B cell (primary cell): ENCODE measurements at regions not wholly inside any gene's neighbourhood (a gene's known extent, or its start where the extent isn't known, plus 50 kb on each side); places are given as distances from the start of the nearest gene placed in this dataset.

Experiments
- ATAC-seq: fragments of 200-7000 bp; cut with Tn5 transposase; one replicate; pipeline ENCODE4 v1.10.0; 2021; ENCODE audit warnings: low read depth, mild to moderate bottlenecking, moderate number of reproducible peaks, moderate library complexity
- CTCF ChIA-PET: fragments of 350-600 bp; sonication (Branson Sonifier 250); formaldehyde crosslinking; loops from one replicate; lab custom pipeline; 2021; ENCODE audit warnings: antibody characterized with exemption, inconsistent platforms; lab: Charles Lee
- POLR2A ChIA-PET: fragments of 350-600 bp; sonication (Branson Sonifier 250); formaldehyde crosslinking; loops from one replicate; lab custom pipeline; 2021; ENCODE audit warnings: antibody characterized with exemption; lab: Charles Lee
- DNase-seq: peaks from one replicate; pipeline ENCODE4 v3.0.0; 2013
- H2AFZ ChIP-seq: 2 replicates; pipeline ENCODE4 v1.6.1; 2012; ENCODE audit warnings: mild to moderate bottlenecking, low read depth, low read length; ENCODE audit not compliant: insufficient read depth, poor library complexity, severe bottlenecking
- H3K27ac ChIP-seq, 2 donors: 1 replicate in 1 of 2; 2 replicates in 1 of 2; pipeline ENCODE4 v1.5.1; 2012 to 2013; ENCODE audit warnings: low read length in 2 of 2, mild to moderate bottlenecking in 2 of 2, moderate library complexity in 1 of 2
- H3K27me3 ChIP-seq, 4 experiments: fragments of 200-600 bp in 1 of 4; sonication (generic) in 1 of 4; replicated peaks in 1 of 4; 1 replicate in 2 of 4; 2 replicates in 2 of 4; pipeline versions ENCODE4 v1.6.1 to v1.7.0; 2013 to 2016; ENCODE audit warnings: low read length in 3 of 4, mild to moderate bottlenecking in 2 of 4, mixed read lengths in 1 of 4, moderate library complexity in 1 of 4; ENCODE audit not compliant: insufficient read depth in 4 of 4, control insufficient read depth in 3 of 4; ENCODE audit errors: control extremely low read depth in 1 of 4
- H3K36me3 ChIP-seq, 2 experiments: replicated peaks in 1 of 2; 1 replicate in 1 of 2; 2 replicates in 1 of 2; pipeline versions ENCODE4 v1.6.1 to v1.7.1; 2013; ENCODE audit warnings: low read length in 1 of 2; ENCODE audit not compliant: insufficient read depth in 2 of 2, control insufficient read depth in 1 of 2; ENCODE audit errors: control extremely low read depth in 1 of 2, extremely low read depth in 1 of 2
- H3K4me1 ChIP-seq, 2 donors: fragments of 200-600 bp in 1 of 2; sonication (generic) in 1 of 2; 1 replicate in 1 of 2; 2 replicates in 1 of 2; pipeline versions ENCODE4 v1.5.1 to v1.6.1; 2013 to 2017; ENCODE audit warnings: low read length in 2 of 2; ENCODE audit not compliant: control insufficient read depth in 2 of 2, insufficient read depth in 2 of 2
- H3K4me2 ChIP-seq: replicated peaks from 2 replicates; pipeline ENCODE3; 2012; ENCODE audit warnings: mild to moderate bottlenecking, low read depth, low read length; ENCODE audit not compliant: poor library complexity, severe bottlenecking
- H3K4me3 ChIP-seq, 5 experiments: fragments of 200-600 bp in 1 of 5; sonication (generic) in 1 of 5; 1 replicate in 3 of 5; 2 replicates in 2 of 5; pipeline versions ENCODE4 v1.5.1 to v1.7.0; 2011 to 2016; ENCODE audit warnings: low read length in 4 of 5, mild to moderate bottlenecking in 4 of 5, low read depth in 2 of 5, control low read depth in 1 of 5, moderate library complexity in 1 of 5; ENCODE audit not compliant: insufficient read depth in 1 of 5; ENCODE audit errors: control extremely low read depth in 1 of 5, extremely low read depth in 1 of 5
- H3K79me2 ChIP-seq: fragments of 200-600 bp; sonication (generic); one replicate; pipeline ENCODE4 v1.6.0; 2016; ENCODE audit warnings: low read length; ENCODE audit not compliant: control insufficient read depth, insufficient read depth
- H3K9ac ChIP-seq: fragments of 200-600 bp; sonication (generic); 2 replicates; pipeline ENCODE4 v1.6.1; 2017; ENCODE audit warnings: mild to moderate bottlenecking, low read length, moderate library complexity
- H3K9me3 ChIP-seq, 3 donors: one replicate each; pipeline versions ENCODE4 v1.6.1 to v1.7.1; 2013; ENCODE audit warnings: low read length in 2 of 3; ENCODE audit not compliant: control insufficient read depth in 2 of 3, insufficient read depth in 1 of 3; ENCODE audit errors: control extremely low read depth in 1 of 3
- H4K20me1 ChIP-seq: 2 replicates; pipeline ENCODE4 v1.6.0; 2012; ENCODE audit warnings: mild to moderate bottlenecking, low read length; ENCODE audit not compliant: insufficient read depth, control insufficient read depth, poor library complexity, severe bottlenecking
- H3K27ac Mint-ChIP-seq: one replicate; pipeline ENCODE4 v1.8.0; 2021; ENCODE audit warnings: mixed read lengths
- H3K27me3 Mint-ChIP-seq: one replicate; pipeline ENCODE4 v1.8.0; 2021; ENCODE audit warnings: mixed read lengths
- H3K4me1 Mint-ChIP-seq: one replicate; pipeline ENCODE4 v1.8.0; 2021; ENCODE audit warnings: mixed read lengths
- H3K4me3 Mint-ChIP-seq: one replicate; pipeline ENCODE4 v1.8.0; 2021; ENCODE audit warnings: mixed read lengths
- H3K9me3 Mint-ChIP-seq: one replicate; pipeline ENCODE4 v1.8.0; 2022; ENCODE audit warnings: mixed read lengths; ENCODE audit not compliant: insufficient read depth
- CTCF ChIP-seq: fragments of 200-600 bp; IDR thresholded peaks from one replicate; pipeline ENCODE4 v1.8.0; 2022; ENCODE audit warnings: antibody characterized with exemption, mild to moderate bottlenecking
- EZH2 ChIP-seq: IDR thresholded peaks from 2 replicates; pipeline ENCODE4 v1.6.1; 2012; ENCODE audit warnings: borderline replicate concordance, low read depth, mild to moderate bottlenecking, moderate library complexity, low read length; ENCODE audit not compliant: insufficient read depth, poor library complexity, severe bottlenecking
- WGBS: methylation state at CpG from one replicate; pipeline ENCODE4 v1.1.5; 2013; ENCODE audit warnings: missing lambda C conversion rate; ENCODE audit not compliant: insufficient coverage; 5-methylcytosine and 5-hydroxymethylcytosine counted together
- intact Hi-C: fragments of 100-400 bp; cut with micrococcal nuclease; formaldehyde crosslinking; loops from one replicate; pipeline ENCODE4 v1.10.0; 2022

DNA sequence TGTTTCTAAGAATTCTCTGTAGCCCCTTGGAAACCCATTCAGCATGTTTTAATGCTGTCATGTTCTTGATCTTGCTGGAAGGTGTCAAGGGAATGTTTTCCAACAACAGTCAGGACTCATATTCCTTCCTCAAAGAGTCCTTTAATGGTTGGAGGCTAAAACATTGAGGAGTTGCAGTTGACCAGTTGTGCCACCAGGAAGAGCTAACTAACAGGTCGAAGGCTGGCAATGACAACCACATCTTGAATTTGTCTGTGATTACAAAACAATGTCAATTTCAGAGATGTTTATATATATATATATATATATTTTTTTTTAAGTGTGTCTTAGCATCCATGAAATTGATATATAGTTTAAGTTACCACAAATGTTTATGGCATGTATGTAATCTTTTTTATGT, 151.5 kb downstream of the INO80D start:
- no peaks in the 10 kb centered on the region for H4K20me1 ChIP-seq
- H2AFZ ChIP-seq = no peak overlapping the region
- peaks cover 0 to 2% (median 0%) of the 10 kb centered on the region in 4 experiments for H3K27me3 ChIP-seq
- Mint-ChIP-seq H3K27me3 (peaks cover 4% of the 10 kb centered on the region), H3K27ac (no peak overlapping the region), H3K4me1 (no peaks in the 10 kb centered on the region), H3K9me3 (no peaks in the 10 kb centered on the region), H3K4me3 (no peak overlapping the region)
- ChIA-PET CTCF (interaction anchor here (0.6 to 2.6 kb wide), 3 partner anchors 13 to 78 kb away, joined by 4 to 18 read pairs (median 5); no protein-coding TSS in a partner anchor), POLR2A (no interaction called here)
- no peak overlapping the region for H3K4me2 ChIP-seq
- no peaks in the 10 kb centered on the region for H3K79me2 ChIP-seq
- intact Hi-C loops = no loop called here
- no peaks in the 10 kb centered on the region for H3K36me3 ChIP-seq
- no peak for TF ChIP-seq CTCF
- no peak for TF ChIP-seq EZH2
- WGBS = no CpG with 5 or more reads among the region's 1 CpG
- no peak overlapping the region for H3K27ac ChIP-seq
- DNase-seq (no peak), ATAC-seq (no peak)
- H3K9me3 ChIP-seq = peaks cover 0 to 3% (median 0%) of the 10 kb centered on the region in 3 donors
- no peak overlapping the region for H3K4me3 ChIP-seq
- no peak overlapping the region for H3K9ac ChIP-seq
- H3K4me1 ChIP-seq = no peaks in the 10 kb centered on the region

- no peaks in the 10 kb centered on the region for H3K9me3 Mint-ChIP-seq
- DNase-seq (no peak), ATAC-seq (no peak)
- Histone ChIP-seq H4K20me1 (no peaks in the 10 kb centered on the region), H3K4me3 (no peak overlapping the region), H3K4me1 (no peaks in the 10 kb centered on the region), H3K36me3 (no peaks in the 10 kb centered on the region), H3K9me3 (peaks cover 0 to 3% (median 0%) of the 10 kb centered on the region in 3 donors), H3K79me2 (no peaks in the 10 kb centered on the region), H3K27me3 (peaks cover 0 to 8% (median 3%) of the 10 kb centered on the region in 4 experiments), H3K4me2 (no peak overlapping the region), H3K27ac (no peak overlapping the region), H2AFZ (no peak overlapping the region), H3K9ac (no peak overlapping the region)
- H3K27me3 Mint-ChIP-seq = peaks cover 5% of the 10 kb centered on the region
- no CpG with 5 or more reads among the region's 2 CpGs for WGBS
- intact Hi-C loops = no loop called here
- TF ChIP-seq EZH2 = no peak
- no peak for TF ChIP-seq CTCF
- H3K4me1 Mint-ChIP-seq = no peaks in the 10 kb centered on the region
- POLR2A ChIA-PET = no interaction called here
- no peak overlapping the region for H3K4me3 Mint-ChIP-seq
- H3K27ac Mint-ChIP-seq = no peak overlapping the region
- CTCF ChIA-PET = no interaction called here
Measured at GRCh38 chr2:205932861-205933260, 153.1 kb downstream of the INO80D start.
